ENCODE measurements at regions not wholly inside any gene's neighbourhood (a gene's known extent, or its start where the extent isn't known, plus 50 kb on each side); places are given as distances from the start of the nearest gene placed in this dataset.

DNA sequence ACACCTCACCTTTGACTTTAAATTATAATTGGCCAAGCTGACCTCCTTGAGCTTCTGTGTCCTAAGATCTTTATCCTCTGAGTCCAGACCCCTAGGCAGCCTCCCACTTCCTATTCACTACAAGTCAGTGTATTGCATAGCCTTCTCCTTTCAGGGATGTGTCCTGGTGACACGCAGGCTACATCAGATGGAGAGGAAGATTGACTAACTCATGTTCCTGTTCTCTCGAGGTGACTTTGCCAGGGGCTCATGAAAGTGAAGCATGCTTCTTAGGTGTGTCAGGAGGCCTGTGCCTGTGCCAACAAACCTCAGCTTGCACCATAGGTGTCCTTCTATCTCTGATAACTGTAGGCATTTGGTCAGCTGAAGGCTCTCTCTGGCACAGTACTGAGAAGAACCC is 195.7 kb upstream of the HS3ST1 start:
- WGBS, 3 donors = 24 to 50% (median 32%) methylated on average over 2 of the region's 2 CpGs
- no peak for FAIRE-seq
- H3K9me3 ChIP-seq (ENCODE audit: control insufficient read depth in 2 of 2, insufficient read depth in 1 of 2, low read depth in 1 of 2, low read length in 1 of 2) = peaks cover 0 to 9% of the 10 kb centered on the region in 2 donors
- peaks cover 0 to 21% (median 0%) of the 10 kb centered on the region in 3 donors for H3K4me1 ChIP-seq (ENCODE audit: control insufficient read depth in 3 of 3, insufficient read depth in 2 of 3, low read depth in 1 of 3, low read length in 2 of 3)
- no peak overlapping the region for H3K4me3 ChIP-seq (ENCODE audit: low read depth in 1 of 3, low read length in 3 of 3)
- no peaks in the 10 kb centered on the region for H3K36me3 ChIP-seq (ENCODE audit: control insufficient read depth in 3 of 3, insufficient read depth in 2 of 3, low read depth in 1 of 3, low read length in 3 of 3)
- no peak overlapping the region for H3K27ac ChIP-seq (ENCODE audit: low read depth in 1 of 3, low read length in 2 of 3)
- DNase-seq = peak in 1 of 2 donors; percentile 11
- H3K27me3 ChIP-seq (ENCODE audit: control insufficient read depth in 3 of 3, insufficient read depth in 3 of 3, low read length in 3 of 3) = no peaks in the 10 kb centered on the region

DNA sequence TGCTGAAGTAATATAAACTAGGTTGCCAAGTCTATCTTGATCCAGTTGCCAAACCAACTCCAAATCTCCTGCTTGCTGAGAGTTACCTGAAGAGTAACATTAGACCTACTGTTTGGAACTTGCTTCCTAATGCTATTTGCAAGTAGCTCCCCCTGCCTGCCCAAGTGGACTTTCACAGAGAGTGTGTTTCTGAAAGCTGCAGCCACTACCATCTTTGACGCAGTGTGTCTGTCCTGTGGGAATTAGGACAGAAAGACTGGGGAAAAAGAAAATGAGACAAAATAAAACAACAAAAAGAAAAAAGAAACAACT is 195.0 kb upstream of the HS3ST1 start:
- H3K4me3 ChIP-seq (ENCODE audit: low read depth in 1 of 3, low read length in 3 of 3) = no peak overlapping the region
- H3K27me3 ChIP-seq (ENCODE audit: control insufficient read depth in 3 of 3, insufficient read depth in 3 of 3, low read length in 3 of 3) = no peaks in the 10 kb centered on the region
- DNase-seq (peak; percentile 61 to 77), FAIRE-seq (no peak)
- no peaks in the 10 kb centered on the region for H3K36me3 ChIP-seq (ENCODE audit: control insufficient read depth in 3 of 3, insufficient read depth in 2 of 3, low read depth in 1 of 3, low read length in 3 of 3)
- 33 to 57% (median 44%) methylated on average over 1 of the region's 1 CpG for WGBS, 3 donors
- H3K27ac ChIP-seq (ENCODE audit: low read depth in 1 of 3, low read length in 2 of 3) = no peak overlapping the region
- peaks cover 0 to 20% (median 0%) of the 10 kb centered on the region in 3 donors for H3K4me1 ChIP-seq (ENCODE audit: control insufficient read depth in 3 of 3, insufficient read depth in 2 of 3, low read depth in 1 of 3, low read length in 2 of 3)
- peaks cover 0 to 9% of the 10 kb centered on the region in 2 donors for H3K9me3 ChIP-seq (ENCODE audit: control insufficient read depth in 2 of 2, insufficient read depth in 1 of 2, low read depth in 1 of 2, low read length in 1 of 2)

DNA sequence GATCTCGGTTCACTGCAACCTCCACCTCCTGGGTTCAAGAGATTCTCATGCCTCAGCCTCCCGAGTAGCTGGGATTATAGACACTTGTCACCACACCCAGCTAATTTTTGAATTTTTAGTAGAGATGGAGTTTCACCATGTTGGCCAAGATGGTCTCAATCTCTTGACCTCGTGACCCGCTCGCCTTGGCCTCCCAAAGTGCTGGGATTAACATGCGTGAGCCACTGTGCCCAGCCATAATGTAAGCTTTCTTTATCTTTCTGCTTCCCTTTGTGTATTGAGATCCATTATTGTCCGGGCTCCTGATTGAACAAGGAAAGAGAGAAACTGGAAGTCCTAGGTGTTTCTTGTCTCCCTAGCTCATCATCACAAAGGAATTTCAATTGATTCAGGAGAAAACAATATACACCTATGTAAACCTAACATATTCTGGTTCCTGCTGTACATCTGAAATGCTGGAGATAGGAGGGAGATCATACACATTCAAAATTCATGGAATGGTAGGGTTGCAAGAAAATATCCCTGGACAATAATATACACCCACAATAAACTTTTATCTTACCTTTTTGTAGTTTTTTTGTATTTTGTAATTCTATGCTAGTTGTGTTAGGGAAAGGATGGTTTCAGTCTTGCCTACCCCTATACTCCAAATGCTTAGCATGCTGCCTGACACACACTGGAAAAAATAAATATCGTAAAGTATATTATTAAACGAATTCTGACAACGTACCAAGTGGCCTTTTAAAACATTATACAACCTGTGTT is 194.4 kb upstream of the HS3ST1 start:
- H3K27me3 ChIP-seq (ENCODE audit: control insufficient read depth in 3 of 3, insufficient read depth in 3 of 3, low read length in 3 of 3) = no peaks in the 10 kb centered on the region
- peaks cover 0 to 20% (median 0%) of the 10 kb centered on the region in 3 donors for H3K4me1 ChIP-seq (ENCODE audit: control insufficient read depth in 3 of 3, insufficient read depth in 2 of 3, low read depth in 1 of 3, low read length in 2 of 3)
- FAIRE-seq = no peak
- no peak overlapping the region for H3K4me3 ChIP-seq (ENCODE audit: low read depth in 1 of 3, low read length in 3 of 3)
- 73 to 82% (median 76%) methylated on average over 10 of the region's 10 CpGs for WGBS, 3 donors
- H3K36me3 ChIP-seq (ENCODE audit: control insufficient read depth in 3 of 3, insufficient read depth in 2 of 3, low read depth in 1 of 3, low read length in 3 of 3) = no peaks in the 10 kb centered on the region
- DNase-seq = no peak
- H3K27ac ChIP-seq (ENCODE audit: low read depth in 1 of 3, low read length in 2 of 3) = no peak overlapping the region
- peaks cover 0 to 9% of the 10 kb centered on the region in 2 donors for H3K9me3 ChIP-seq (ENCODE audit: control insufficient read depth in 2 of 2, insufficient read depth in 1 of 2, low read depth in 1 of 2, low read length in 1 of 2)

DNA sequence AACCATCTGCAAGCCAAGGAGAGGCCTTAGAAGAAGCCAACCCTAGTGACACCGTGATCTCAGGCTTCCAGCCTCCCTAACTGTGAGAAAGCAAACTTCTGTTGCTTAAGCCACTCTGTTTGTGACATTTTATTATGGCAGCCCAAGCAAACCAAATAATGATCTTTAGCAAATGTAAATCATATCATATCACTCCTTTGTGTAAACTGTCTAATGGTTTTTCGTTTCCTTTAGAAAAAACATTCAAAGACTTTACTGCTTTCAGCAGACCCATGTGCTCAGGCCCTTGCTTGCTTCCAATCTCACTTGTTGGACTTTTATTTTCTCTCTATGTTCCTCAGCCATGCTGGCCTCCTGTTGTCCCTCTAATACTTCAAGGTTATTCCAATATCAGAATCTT is 192.2 kb upstream of the HS3ST1 start:
- 54 to 70% (median 62%) methylated on average over 2 of the region's 2 CpGs for WGBS, 3 donors
- FAIRE-seq = no peak
- H3K27ac ChIP-seq (ENCODE audit: low read depth in 1 of 3, low read length in 2 of 3) = no peak overlapping the region

DNA sequence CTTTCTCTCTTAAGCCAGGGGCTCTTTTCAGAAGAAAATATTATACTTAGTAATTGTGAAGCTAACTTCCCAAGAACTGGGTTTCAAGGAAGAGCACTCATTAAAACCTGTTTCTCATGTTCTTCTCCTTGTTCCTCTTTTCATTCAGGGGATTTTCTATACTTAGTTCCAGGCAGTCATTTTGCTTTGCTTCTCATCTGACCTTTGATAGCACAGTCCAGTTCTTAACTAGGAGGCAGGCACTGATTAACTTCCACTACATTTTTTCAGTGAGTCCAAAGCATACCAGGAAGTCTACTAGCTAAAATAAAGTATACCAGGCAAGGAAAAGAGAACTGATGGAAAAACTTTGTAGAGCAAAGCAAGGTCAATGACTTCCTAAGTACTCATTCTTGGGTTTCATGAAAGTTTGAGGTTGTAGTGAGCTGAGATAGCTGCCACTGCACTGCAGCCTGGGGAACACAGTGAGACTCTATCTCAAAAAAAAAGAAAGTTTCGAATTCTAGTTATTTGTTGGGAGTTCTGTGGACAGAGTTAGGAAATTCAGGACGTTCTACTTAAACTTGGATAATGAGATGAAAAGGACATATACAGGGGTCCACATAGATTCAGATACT is 190.1 kb upstream of the HS3ST1 start:
- Histone ChIP-seq H3K4me1 (ENCODE audit: control insufficient read depth in 3 of 3, insufficient read depth in 2 of 3, low read depth in 1 of 3, low read length in 2 of 3) (peaks cover 0 to 18% (median 0%) of the 10 kb centered on the region in 3 donors), H3K4me3 (ENCODE audit: low read depth in 1 of 3, low read length in 3 of 3) (no peak overlapping the region), H3K36me3 (ENCODE audit: control insufficient read depth in 3 of 3, insufficient read depth in 2 of 3, low read depth in 1 of 3, low read length in 3 of 3) (no peaks in the 10 kb centered on the region), H3K9me3 (ENCODE audit: control insufficient read depth in 2 of 2, insufficient read depth in 1 of 2, low read depth in 1 of 2, low read length in 1 of 2) (peaks cover 0 to 3% of the 10 kb centered on the region in 2 donors), H3K27me3 (ENCODE audit: control insufficient read depth in 3 of 3, insufficient read depth in 3 of 3, low read length in 3 of 3) (no peaks in the 10 kb centered on the region), H3K27ac (ENCODE audit: low read depth in 1 of 3, low read length in 2 of 3) (peak overlapping the region; percentile 48 to 68 (median 68))
- DNase-seq (peak; percentile 82 to 92), FAIRE-seq (no peak)
- WGBS, 3 donors = 41 to 60% (median 46%) methylated on average over 2 of the region's 2 CpGs

More for the DNA sequence above, 192.2 kb upstream of the HS3ST1 start:
- H3K9me3 ChIP-seq (ENCODE audit: control insufficient read depth in 2 of 2, insufficient read depth in 1 of 2, low read depth in 1 of 2, low read length in 1 of 2) = peaks cover 0 to 3% of the 10 kb centered on the region in 2 donors
- H3K4me3 ChIP-seq (ENCODE audit: low read depth in 1 of 3, low read length in 3 of 3) = no peak overlapping the region
- peaks cover 0 to 18% (median 0%) of the 10 kb centered on the region in 3 donors for H3K4me1 ChIP-seq (ENCODE audit: control insufficient read depth in 3 of 3, insufficient read depth in 2 of 3, low read depth in 1 of 3, low read length in 2 of 3)
- H3K27me3 ChIP-seq (ENCODE audit: control insufficient read depth in 3 of 3, insufficient read depth in 3 of 3, low read length in 3 of 3) = no peaks in the 10 kb centered on the region
- no peak for DNase-seq
- H3K36me3 ChIP-seq (ENCODE audit: control insufficient read depth in 3 of 3, insufficient read depth in 2 of 3, low read depth in 1 of 3, low read length in 3 of 3) = no peaks in the 10 kb centered on the region

DNA sequence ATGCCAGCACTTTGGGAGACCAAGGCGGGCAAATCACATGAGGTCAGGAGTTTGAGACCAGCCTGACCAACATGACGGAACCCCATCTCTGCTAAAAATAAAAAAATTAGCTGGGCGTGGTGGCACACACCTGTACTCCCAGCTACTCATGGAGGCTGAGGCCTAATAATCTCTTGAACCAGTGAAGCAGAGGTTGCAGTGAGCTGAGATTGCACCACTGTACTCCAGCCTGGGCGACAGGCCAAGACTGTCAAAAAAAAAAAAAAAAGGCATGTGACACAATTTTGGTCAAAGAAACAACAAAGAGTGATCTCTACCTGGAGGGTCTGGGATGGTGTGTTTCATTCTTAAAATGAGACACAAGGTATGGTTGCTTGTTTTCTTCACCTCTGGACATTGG is 188.2 kb upstream of the HS3ST1 start:
- H3K9me3 ChIP-seq (ENCODE audit: control insufficient read depth in 2 of 2, insufficient read depth in 1 of 2, low read depth in 1 of 2, low read length in 1 of 2) = peaks cover 0 to 3% of the 10 kb centered on the region in 2 donors
- FAIRE-seq = no peak
- no peaks in the 10 kb centered on the region for H3K27me3 ChIP-seq (ENCODE audit: control insufficient read depth in 3 of 3, insufficient read depth in 3 of 3, low read length in 3 of 3)
- no peak for DNase-seq
- WGBS, 3 donors = 81 to 86% (median 85%) methylated on average over 4 of the region's 4 CpGs
- H3K4me1 ChIP-seq (ENCODE audit: control insufficient read depth in 3 of 3, insufficient read depth in 2 of 3, low read depth in 1 of 3, low read length in 2 of 3) = peaks cover 0 to 14% (median 0%) of the 10 kb centered on the region in 3 donors
- no peaks in the 10 kb centered on the region for H3K36me3 ChIP-seq (ENCODE audit: control insufficient read depth in 3 of 3, insufficient read depth in 2 of 3, low read depth in 1 of 3, low read length in 3 of 3)
- H3K4me3 ChIP-seq (ENCODE audit: low read depth in 1 of 3, low read length in 3 of 3) = no peak overlapping the region
- H3K27ac ChIP-seq (ENCODE audit: low read depth in 1 of 3, low read length in 2 of 3) = no peak overlapping the region

DNA sequence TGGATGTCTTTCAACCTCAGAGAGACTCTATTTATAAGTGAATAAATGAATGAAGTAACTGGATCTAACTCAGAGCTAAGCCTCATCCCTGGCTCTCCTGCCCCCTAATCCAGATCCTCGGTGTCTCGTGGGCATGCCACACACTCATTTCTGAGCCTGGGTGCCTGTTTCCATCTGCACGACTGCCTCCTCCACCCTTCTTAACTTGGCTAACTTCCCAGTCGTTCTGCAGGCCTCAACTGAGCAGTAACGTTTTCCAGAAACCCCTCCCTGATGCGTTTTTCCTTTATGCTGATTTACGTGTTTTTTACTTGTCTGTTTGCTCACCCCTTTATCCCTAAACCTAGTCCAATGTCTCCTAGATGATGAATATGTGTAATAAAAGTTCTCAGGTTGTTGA is 186.9 kb upstream of the HS3ST1 start:
- Histone ChIP-seq H3K27me3 (ENCODE audit: control insufficient read depth in 3 of 3, insufficient read depth in 3 of 3, low read length in 3 of 3) (no peaks in the 10 kb centered on the region), H3K36me3 (ENCODE audit: control insufficient read depth in 3 of 3, insufficient read depth in 2 of 3, low read depth in 1 of 3, low read length in 3 of 3) (no peaks in the 10 kb centered on the region), H3K27ac (ENCODE audit: low read depth in 1 of 3, low read length in 2 of 3) (no peak overlapping the region), H3K4me1 (ENCODE audit: control insufficient read depth in 3 of 3, insufficient read depth in 2 of 3, low read depth in 1 of 3, low read length in 2 of 3) (peaks cover 0 to 14% (median 0%) of the 10 kb centered on the region in 3 donors), H3K9me3 (ENCODE audit: control insufficient read depth in 2 of 2, insufficient read depth in 1 of 2, low read depth in 1 of 2, low read length in 1 of 2) (peaks cover 0 to 3% of the 10 kb centered on the region in 2 donors), H3K4me3 (ENCODE audit: low read depth in 1 of 3, low read length in 3 of 3) (no peak overlapping the region)
- WGBS, 3 donors = 56 to 75% (median 75%) methylated on average over 7 of the region's 7 CpGs
- DNase-seq = no peak
- FAIRE-seq = no peak

DNA sequence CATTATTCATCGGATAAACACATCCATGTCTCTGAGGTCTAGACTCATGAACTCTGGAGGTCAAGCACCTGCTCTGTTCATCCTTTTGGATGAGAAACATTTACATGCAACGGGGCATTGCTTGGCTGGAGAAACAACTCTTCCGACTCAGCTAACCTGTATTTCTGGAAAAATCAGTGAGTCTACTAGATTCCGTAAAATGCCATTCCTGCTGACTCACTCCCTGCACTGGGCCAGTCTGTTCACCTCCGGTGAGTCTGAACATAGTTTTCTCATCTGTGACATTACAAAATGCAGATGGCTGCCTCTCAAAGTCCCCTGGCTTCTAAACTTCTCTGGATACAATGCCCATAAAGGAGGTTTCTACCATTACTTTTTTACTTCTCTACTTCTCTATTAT is 185.7 kb upstream of the HS3ST1 start:
- Histone ChIP-seq H3K36me3 (ENCODE audit: control insufficient read depth in 3 of 3, insufficient read depth in 2 of 3, low read depth in 1 of 3, low read length in 3 of 3) (no peaks in the 10 kb centered on the region), H3K4me3 (ENCODE audit: low read depth in 1 of 3, low read length in 3 of 3) (no peak overlapping the region), H3K9me3 (ENCODE audit: control insufficient read depth in 2 of 2, insufficient read depth in 1 of 2, low read depth in 1 of 2, low read length in 1 of 2) (no peaks in the 10 kb centered on the region), H3K27me3 (ENCODE audit: control insufficient read depth in 3 of 3, insufficient read depth in 3 of 3, low read length in 3 of 3) (no peaks in the 10 kb centered on the region), H3K27ac (ENCODE audit: low read depth in 1 of 3, low read length in 2 of 3) (no peak overlapping the region), H3K4me1 (ENCODE audit: control insufficient read depth in 3 of 3, insufficient read depth in 2 of 3, low read depth in 1 of 3, low read length in 2 of 3) (peaks cover 0 to 11% (median 0%) of the 10 kb centered on the region in 3 donors)
- DNase-seq = no peak
- 88 to 89% (median 88%) methylated on average over 5 of the region's 5 CpGs for WGBS, 3 donors
- FAIRE-seq = no peak

Data from small intestine (tissue), 7 donors.